ENCODE measurements at regions not wholly inside any gene's neighbourhood (a gene's known extent, or its start where the extent isn't known, plus 50 kb on each side); places are given as distances from the start of the nearest gene placed in this dataset.

DNA sequence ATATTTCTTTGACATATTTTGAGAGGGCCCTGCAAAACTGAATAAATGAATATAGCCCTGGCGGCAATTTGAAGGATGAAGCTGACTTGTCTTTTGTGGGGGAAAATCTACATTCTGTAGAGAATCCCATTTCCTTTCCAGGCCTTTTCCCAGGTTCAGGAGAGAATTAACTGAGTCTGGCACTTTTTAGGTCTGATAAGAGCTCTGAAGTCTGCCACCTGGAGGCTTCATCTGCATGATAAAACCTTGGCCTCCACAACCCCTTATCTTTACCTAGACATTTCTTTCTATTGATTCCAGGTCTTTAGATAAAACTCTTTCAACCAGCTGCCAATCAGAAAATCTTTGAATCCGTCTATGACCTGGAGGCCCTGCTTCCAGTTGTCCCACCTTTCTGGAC lies 299.4 kb downstream of the ETNK1 start:
- no peak overlapping the region for H3K4me2 ChIP-seq (ENCODE audit: extremely low read depth, insufficient read depth, low read length)
- H4K20me1 ChIP-seq (ENCODE audit: control insufficient read depth, extremely low read depth, insufficient read depth, low read length) = no peaks in the 10 kb centered on the region
- no peak overlapping the region for H3K9ac ChIP-seq (ENCODE audit: insufficient read depth, low read length)
- no peaks in the 10 kb centered on the region for H3K9me3 ChIP-seq (ENCODE audit: control insufficient read depth, insufficient read depth, low read depth, low read length)
- H3K4me1 ChIP-seq (ENCODE audit: control insufficient read depth, extremely low read depth, insufficient read depth, low read length) = no peaks in the 10 kb centered on the region
- H3K79me2 ChIP-seq (ENCODE audit: control insufficient read depth, insufficient read depth, low read length) = no peaks in the 10 kb centered on the region
- no peaks in the 10 kb centered on the region for H3K27me3 ChIP-seq (ENCODE audit: control insufficient read depth, insufficient read depth, low read length)
- no peak for TF ChIP-seq EZH2 (IDR thresholded peaks at IDR 0.05; ENCODE audit: low read length, missing control alignments)
- TF ChIP-seq, protein P1, sequence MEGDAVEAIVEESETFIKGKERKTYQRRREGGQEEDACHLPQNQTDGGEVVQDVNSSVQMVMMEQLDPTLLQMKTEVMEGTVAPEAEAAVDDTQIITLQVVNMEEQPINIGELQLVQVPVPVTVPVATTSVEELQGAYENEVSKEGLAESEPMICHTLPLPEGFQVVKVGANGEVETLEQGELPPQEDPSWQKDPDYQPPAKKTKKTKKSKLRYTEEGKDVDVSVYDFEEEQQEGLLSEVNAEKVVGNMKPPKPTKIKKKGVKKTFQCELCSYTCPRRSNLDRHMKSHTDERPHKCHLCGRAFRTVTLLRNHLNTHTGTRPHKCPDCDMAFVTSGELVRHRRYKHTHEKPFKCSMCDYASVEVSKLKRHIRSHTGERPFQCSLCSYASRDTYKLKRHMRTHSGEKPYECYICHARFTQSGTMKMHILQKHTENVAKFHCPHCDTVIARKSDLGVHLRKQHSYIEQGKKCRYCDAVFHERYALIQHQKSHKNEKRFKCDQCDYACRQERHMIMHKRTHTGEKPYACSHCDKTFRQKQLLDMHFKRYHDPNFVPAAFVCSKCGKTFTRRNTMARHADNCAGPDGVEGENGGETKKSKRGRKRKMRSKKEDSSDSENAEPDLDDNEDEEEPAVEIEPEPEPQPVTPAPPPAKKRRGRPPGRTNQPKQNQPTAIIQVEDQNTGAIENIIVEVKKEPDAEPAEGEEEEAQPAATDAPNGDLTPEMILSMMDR (conservative IDR thresholded peaks at IDR 0.05 in 1 of 2, IDR thresholded peaks at IDR 0.05 in 1 of 2; ENCODE audit: low read depth in 1 of 2, low read length in 2 of 2) = no peak
- DNase-seq (ENCODE audit: low read depth in 2 of 2) = no peak
- H3K36me3 ChIP-seq (ENCODE audit: control insufficient read depth, insufficient read depth, low read length) = no peaks in the 10 kb centered on the region
- no peak overlapping the region for H3K4me3 ChIP-seq (replicated peaks in 1 of 4; ENCODE audit: control extremely low read depth in 1 of 4, insufficient read depth in 1 of 4, low read depth in 3 of 4, low read length in 4 of 4)
- H2AFZ ChIP-seq (ENCODE audit: low read length) = no peak overlapping the region
- H3K27ac ChIP-seq (ENCODE audit: insufficient read depth, low read length) = no peak overlapping the region

DNA sequence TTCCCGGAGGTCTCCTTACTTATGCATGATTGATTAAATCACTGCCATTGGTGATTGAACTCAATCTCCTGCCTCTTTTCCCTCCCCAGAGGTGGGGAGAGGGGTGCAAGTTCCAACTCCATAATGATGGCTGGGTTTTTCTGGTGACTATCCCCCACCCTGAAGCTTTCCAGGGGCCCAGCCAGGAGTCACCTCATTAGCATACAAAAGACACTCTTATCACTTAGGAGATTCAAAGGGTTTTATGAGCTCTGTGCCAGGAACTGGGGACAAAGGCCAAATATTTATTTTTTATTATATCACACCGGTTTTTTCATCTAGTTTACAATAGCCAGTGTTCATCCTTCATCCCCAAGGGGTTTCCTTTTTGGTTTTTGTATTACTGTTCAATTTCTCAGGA lies 300.7 kb downstream of the ETNK1 start:
- no peak overlapping the region for H3K4me2 ChIP-seq (ENCODE audit: extremely low read depth, insufficient read depth, low read length)
- H3K36me3 ChIP-seq (ENCODE audit: control insufficient read depth, insufficient read depth, low read length) = no peaks in the 10 kb centered on the region
- H3K79me2 ChIP-seq (ENCODE audit: control insufficient read depth, insufficient read depth, low read length) = no peaks in the 10 kb centered on the region
- no peak overlapping the region for H3K27ac ChIP-seq (ENCODE audit: insufficient read depth, low read length)
- H3K27me3 ChIP-seq (ENCODE audit: control insufficient read depth, insufficient read depth, low read length) = no peaks in the 10 kb centered on the region
- H3K9me3 ChIP-seq (ENCODE audit: control insufficient read depth, insufficient read depth, low read depth, low read length) = no peaks in the 10 kb centered on the region
- H4K20me1 ChIP-seq (ENCODE audit: control insufficient read depth, extremely low read depth, insufficient read depth, low read length) = no peaks in the 10 kb centered on the region
- H3K4me1 ChIP-seq (ENCODE audit: control insufficient read depth, extremely low read depth, insufficient read depth, low read length) = no peaks in the 10 kb centered on the region
- no peak overlapping the region for H2AFZ ChIP-seq (ENCODE audit: low read length)
- H3K4me3 ChIP-seq (replicated peaks in 1 of 4; ENCODE audit: control extremely low read depth in 1 of 4, insufficient read depth in 1 of 4, low read depth in 3 of 4, low read length in 4 of 4) = no peak overlapping the region
- TF ChIP-seq, protein P1 (conservative IDR thresholded peaks at IDR 0.05 in 1 of 2, IDR thresholded peaks at IDR 0.05 in 1 of 2; ENCODE audit: low read depth in 1 of 2, low read length in 2 of 2) = no peak
- TF ChIP-seq EZH2 (IDR thresholded peaks at IDR 0.05; ENCODE audit: low read length, missing control alignments) = no peak
- no peak for DNase-seq (ENCODE audit: low read depth in 2 of 2)
- H3K9ac ChIP-seq (ENCODE audit: insufficient read depth, low read length) = no peak overlapping the region

DNA sequence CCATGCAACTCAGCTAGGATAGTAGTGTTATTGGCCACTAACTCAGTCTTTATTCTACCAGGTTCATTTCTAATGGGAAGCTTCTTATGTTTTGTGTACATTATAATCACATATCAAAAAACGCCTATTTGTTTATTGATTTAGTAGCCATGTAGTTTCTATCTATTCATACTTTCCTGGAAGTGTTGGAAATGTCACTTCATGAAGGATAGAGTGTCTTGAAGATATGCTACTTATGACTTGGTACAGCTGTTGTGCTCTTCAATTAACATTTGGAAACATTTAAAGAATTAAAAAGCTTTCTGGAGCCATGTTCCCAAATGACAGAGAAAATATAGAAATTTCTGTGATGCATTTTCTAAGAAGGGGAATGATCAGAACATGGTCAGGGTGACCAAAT lies 307.5 kb downstream of the ETNK1 start:
- Histone ChIP-seq H3K4me3 (replicated peaks in 1 of 4; ENCODE audit: control extremely low read depth in 1 of 4, insufficient read depth in 1 of 4, low read depth in 3 of 4, low read length in 4 of 4) (no peak overlapping the region), H3K79me2 (ENCODE audit: control insufficient read depth, insufficient read depth, low read length) (no peaks in the 10 kb centered on the region), H3K9me3 (ENCODE audit: control insufficient read depth, insufficient read depth, low read depth, low read length) (no peaks in the 10 kb centered on the region), H3K4me2 (ENCODE audit: extremely low read depth, insufficient read depth, low read length) (no peak overlapping the region), H3K9ac (ENCODE audit: insufficient read depth, low read length) (no peak overlapping the region), H3K27ac (ENCODE audit: insufficient read depth, low read length) (no peak overlapping the region), H4K20me1 (ENCODE audit: control insufficient read depth, extremely low read depth, insufficient read depth, low read length) (no peaks in the 10 kb centered on the region), H3K36me3 (ENCODE audit: control insufficient read depth, insufficient read depth, low read length) (no peaks in the 10 kb centered on the region), H2AFZ (ENCODE audit: low read length) (no peak overlapping the region), H3K27me3 (ENCODE audit: control insufficient read depth, insufficient read depth, low read length) (no peaks in the 10 kb centered on the region), H3K4me1 (ENCODE audit: control insufficient read depth, extremely low read depth, insufficient read depth, low read length) (no peaks in the 10 kb centered on the region)
- no peak for DNase-seq (ENCODE audit: low read depth in 2 of 2)
- TF ChIP-seq, protein P1 (conservative IDR thresholded peaks at IDR 0.05 in 1 of 2, IDR thresholded peaks at IDR 0.05 in 1 of 2; ENCODE audit: low read depth in 1 of 2, low read length in 2 of 2) = no peak
- no peak for TF ChIP-seq EZH2 (IDR thresholded peaks at IDR 0.05; ENCODE audit: low read length, missing control alignments)
